GM21390 (cell line): ENCODE measurements at regions not wholly inside any gene's neighbourhood (a gene's known extent, or its start where the extent isn't known, plus 50 kb on each side); places are given as distances from the start of the nearest gene placed in this dataset.

Source experiments
- ATAC-seq: cut with Tn5 transposase; IDR thresholded peaks from one replicate; pipeline ENCODE4 v1.9.1; 2021; ENCODE audit not compliant: unreplicated experiment

- ATAC-seq = no peak
These were observed 178.0 kb downstream of the PRDM2 start for GRCh38 chr1:13878021-13878420.

GRCh38 chr1:13878451-13878850, 178.5 kb downstream of the PRDM2 start:
- ATAC-seq = no peak

GRCh38 chr1:13881385-13882088, 181.5 kb downstream of the PRDM2 start:
- ATAC-seq = no peak

- no peak for ATAC-seq
These were observed 188.5 kb downstream of the PRDM2 start for GRCh38 chr1:13888351-13888986.

GRCh38 chr1:13889495-13889894, 189.5 kb downstream of the PRDM2 start:
- ATAC-seq = no peak

- ATAC-seq = no peak
These were observed 190.8 kb downstream of the PRDM2 start for GRCh38 chr1:13890766-13891165.

- no peak for ATAC-seq
These were observed 192.2 kb downstream of the PRDM2 start for GRCh38 chr1:13892198-13892597.

GRCh38 chr1:13892671-13893325, 192.8 kb downstream of the PRDM2 start:
- ATAC-seq = no peak

GRCh38 chr1:13893409-13893821, 193.4 kb downstream of the PRDM2 start:
- no peak for ATAC-seq

- no peak for ATAC-seq
These were observed 196.9 kb downstream of the PRDM2 start for GRCh38 chr1:13896932-13897331.

- ATAC-seq = no peak
These were observed 198.4 kb downstream of the PRDM2 start for GRCh38 chr1:13898406-13898805.

- ATAC-seq = no peak
These were observed 199.9 kb downstream of the PRDM2 start for GRCh38 chr1:13899856-13900255.

- ATAC-seq = no peak
These were observed 200.6 kb downstream of the PRDM2 start for GRCh38 chr1:13900583-13900982.

GRCh38 chr1:13901039-13901438, 201.1 kb downstream of the PRDM2 start:
- no peak for ATAC-seq

- no peak for ATAC-seq
These were observed 201.6 kb downstream of the PRDM2 start for GRCh38 chr1:13901597-13901996.

- no peak for ATAC-seq
These were observed 208.1 kb downstream of the PRDM2 start for GRCh38 chr1:13908128-13908527.

GRCh38 chr1:13911697-13912619, 212.0 kb downstream of the PRDM2 start:
- ATAC-seq = no peak

GRCh38 chr1:13913396-13913795, 213.4 kb downstream of the PRDM2 start:
- ATAC-seq = no peak

- ATAC-seq = no peak
These were observed 216.5 kb downstream of the PRDM2 start for GRCh38 chr1:13916530-13916929.

GRCh38 chr1:13917607-13918006, 217.6 kb downstream of the PRDM2 start:
- no peak for ATAC-seq

- ATAC-seq = no peak
These were observed 218.9 kb downstream of the PRDM2 start for GRCh38 chr1:13918862-13919261.
